GM19035 (cell line): ENCODE measurements at regions not wholly inside any gene's neighbourhood (a gene's known extent, or its start where the extent isn't known, plus 50 kb on each side); places are given as distances from the start of the nearest gene placed in this dataset.
"Not testable (repeated sequence)": the region's sequence is repeated elsewhere in the genome, so short reads cannot be mapped to it uniquely, and the experiment has no call there.

Experiments used
- ATAC-seq: cut with Tn5 transposase; IDR thresholded peaks from one replicate; pipeline ENCODE4 v1.9.1; 2021; ENCODE audit not compliant: unreplicated experiment

DNA sequence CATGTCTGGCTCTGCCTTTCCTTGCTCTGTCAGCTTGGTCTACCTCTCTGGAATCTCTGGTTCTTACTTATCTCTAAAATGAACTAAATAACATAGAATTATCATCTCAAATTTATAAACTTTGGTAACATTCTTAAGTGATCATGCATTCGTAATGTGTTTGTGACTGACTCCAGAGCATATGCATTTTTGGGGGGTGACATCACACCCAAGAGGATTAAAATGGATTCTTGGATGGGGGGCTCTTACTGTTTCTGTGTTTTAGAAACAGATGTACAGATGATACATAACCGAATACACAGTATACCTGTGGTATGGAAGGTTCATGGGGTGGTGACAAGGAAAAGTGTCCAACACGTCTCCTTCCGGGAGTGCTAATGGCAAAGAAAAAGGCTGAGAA, 1162.1 kb downstream of the VRK1 start:
- no peak for ATAC-seq

DNA sequence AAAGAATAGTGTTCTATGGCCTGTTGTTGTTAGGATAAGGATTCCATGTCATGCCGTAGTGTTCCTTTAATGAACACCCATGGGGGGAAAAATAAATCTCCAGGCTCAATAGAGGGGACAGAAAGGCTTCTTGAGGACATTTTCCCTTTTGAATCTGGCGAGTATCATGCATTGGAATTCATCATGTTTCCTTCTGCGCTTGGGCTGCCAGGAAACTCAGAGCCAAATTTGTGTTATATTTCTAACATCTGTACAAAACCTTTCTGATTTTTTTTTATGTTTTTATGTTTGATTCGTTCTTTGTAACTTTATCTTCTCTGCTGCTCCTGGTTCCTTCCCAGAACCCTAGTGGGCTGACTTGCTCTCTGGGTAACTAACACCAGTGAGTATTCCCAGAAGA, 1163.3 kb downstream of the VRK1 start:
- ATAC-seq: no peak

DNA sequence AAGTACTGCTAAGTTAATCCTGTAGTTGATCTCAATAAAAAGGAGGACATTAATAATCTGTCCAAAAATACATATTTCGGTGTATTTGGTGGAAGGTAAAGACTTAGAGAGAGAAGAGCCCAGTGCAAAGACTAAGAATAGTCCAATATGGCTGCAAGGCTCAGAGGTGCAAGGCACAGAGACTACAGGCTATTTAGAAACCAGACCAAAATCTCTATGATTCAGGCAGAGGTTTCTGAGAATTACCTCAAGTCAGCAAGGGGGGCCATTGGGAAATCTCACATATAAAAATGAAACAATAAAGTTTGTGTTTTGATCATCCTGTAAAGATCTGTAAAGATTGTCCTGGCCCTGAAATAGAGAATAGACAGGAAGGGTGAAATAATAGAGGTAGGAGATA, 1173.0 kb downstream of the VRK1 start:
- ATAC-seq: no peak

DNA sequence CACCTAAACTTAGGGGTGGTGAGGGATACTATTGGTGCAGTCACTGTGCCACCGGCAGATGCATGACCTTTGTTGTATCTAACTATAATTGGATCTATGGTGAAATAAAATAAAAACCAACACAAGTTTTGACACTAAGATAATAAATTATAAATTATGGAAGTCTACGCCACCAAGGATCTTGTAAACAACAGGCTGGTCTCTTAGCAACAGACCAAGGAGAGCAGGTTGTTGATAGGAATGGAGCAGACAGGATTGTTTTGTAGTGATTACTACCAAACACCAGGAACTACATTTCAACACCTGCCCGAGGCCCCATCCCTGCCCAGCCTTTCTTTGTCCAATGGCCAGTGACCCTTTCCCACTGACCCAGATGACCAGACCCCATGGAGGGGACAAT, 1178.0 kb downstream of the VRK1 start:
- no peak for ATAC-seq

DNA sequence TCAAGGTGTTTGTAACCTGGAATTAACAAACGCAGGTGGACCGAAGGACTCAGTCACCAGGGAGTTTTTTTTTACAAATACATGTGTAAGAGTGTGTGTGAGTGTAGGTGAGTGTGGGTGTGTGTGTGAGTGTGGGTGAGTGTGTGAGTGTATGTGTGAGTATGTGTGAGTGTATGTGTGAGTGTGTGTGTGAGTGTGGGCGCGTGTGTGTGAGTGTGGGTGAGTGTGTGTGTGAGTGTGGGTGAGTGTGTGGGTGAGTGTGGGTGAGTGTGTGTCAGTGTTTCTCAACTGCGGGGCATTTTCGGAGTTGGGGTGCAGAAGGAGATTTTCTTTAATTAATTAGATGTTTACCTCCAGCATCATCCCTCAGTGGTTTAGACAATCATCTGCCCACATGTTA, 1178.8 kb downstream of the VRK1 start:
- ATAC-seq: no peak

DNA sequence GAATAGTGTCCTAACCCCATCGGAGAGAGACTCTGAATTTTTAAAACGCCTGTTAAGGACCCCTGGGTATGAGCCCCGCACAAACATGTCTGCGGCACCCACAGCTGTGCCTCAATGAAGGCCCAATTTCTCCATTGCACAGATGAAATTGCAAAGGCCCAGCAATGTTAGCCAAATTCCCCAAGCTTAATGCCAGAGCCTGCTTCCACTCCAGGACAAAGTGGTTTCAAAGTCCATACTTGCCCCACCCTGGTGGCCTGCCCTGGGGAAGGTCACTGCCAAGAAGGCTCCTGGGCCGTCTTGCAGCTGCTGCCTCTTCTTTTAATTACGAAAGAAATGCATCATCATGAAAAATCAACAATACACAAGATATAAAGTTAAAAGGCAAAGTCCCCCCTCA, 1179.7 kb downstream of the VRK1 start:
- ATAC-seq: no peak

DNA sequence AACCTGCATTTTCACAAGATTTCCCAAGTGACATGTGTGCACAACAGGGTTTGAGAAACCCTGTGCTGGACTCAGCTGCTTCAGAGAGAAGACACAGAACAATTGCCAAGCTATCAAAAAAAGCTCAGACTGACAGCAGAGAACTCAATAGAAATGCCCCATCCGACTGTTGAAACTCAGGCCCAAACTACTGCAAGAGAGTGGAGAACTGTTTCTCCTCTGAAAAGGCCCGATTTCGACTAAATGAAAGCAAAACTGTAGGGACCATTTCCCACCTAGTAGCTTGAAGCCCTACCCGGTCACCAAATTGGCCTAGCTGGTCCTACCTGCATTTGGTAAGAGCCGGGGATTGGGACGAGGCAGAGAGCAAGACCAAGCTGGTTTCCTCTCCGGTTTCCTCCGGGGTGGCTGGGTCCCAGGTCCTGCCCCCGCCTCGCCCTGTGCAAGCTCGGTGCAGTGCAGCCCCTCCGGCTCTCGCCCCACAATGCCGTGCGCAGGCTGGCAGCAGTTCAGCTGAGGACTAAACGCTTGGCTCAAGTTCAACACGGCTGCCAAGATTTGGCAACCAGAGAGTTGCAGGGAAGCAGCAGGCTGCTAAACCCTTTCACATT, 1180.6 kb downstream of the VRK1 start:
- ATAC-seq: no peak

DNA sequence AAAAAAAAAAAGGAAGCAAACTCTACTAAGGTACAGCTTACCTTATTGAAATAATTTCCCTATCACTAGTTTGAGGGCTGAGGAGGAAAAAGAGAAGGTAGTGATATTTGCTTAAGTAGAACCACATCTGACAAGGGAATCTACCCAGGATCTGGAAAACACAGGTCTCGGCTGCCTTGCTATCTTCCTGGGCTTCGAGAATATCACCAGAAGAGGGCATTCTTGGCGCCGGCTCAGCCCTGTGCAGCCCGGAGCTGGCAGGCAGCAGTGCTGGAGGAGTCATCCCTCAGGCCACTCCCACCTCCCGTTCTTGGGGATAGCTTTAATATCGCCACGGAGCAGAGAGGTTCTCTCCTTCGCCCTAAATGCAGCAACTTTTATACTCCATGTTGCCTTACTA, 1181.2 kb downstream of the VRK1 start:
- ATAC-seq: no peak

DNA sequence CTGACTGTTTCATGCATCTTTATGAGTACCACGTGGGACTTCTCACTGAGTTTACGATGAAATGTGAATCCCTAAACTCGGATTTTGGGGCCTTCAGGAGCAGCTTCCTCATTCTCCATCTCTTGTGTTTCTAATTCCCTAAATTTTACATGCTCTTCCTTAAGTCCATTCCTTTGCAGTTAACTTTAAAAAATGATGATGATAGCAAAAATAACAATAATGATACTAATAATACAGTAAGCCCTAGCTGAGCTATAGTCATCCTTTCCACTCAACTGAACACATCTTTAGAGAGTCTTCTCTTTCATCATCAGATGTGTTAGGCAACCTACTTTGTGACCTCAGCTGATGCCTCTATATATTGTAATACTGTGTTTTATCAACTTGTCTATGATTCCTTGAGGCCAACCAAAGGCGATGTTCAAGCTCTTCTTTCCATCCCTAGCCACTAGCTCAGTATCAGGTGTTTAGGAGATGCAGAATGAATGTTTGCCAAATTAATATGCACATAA, 1196.4 kb downstream of the VRK1 start:
- ATAC-seq: no peak

DNA sequence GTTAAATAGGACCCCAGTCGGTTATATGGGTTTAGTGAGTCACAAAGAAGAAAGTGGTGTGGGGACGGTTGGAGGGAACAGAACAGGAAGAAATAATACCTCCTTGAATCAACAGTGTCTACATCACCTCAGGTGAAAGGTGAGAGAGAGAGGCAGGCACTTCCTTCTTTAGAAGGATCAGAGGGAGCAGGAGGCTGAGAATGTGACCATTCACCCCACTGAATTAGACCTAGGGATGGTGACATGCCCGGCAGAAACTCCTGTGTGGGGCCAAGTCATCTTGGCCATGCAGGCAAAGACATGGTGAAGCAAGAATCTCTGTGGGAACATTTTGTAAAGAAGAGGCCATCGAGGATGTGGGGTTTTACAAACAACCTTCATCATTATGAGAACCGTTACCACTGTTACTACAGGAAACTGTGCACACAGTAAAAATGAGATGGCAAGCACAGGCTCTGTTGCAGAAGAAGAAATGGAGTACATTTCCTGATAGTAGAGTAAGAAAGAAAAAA, 1196.9 kb downstream of the VRK1 start:
- no peak for ATAC-seq

DNA sequence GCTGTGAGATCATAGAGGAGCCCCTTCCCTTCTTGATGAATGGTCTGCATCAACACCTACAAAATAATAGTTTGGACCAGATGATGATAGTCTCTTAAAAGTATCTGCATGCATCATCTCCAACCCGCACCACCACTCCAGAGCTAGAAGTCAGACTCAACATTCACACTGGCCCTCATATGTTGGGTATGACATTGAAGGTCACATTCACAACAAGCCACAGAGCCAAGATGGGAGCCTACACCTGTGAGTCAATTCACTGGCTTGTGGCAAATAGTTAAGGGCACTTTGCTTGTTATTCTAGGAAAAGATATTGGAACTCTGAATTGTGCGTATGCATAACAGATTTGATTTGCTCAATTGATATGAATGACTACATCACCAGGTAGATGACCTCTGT, 1197.9 kb downstream of the VRK1 start:
- ATAC-seq: no peak

DNA sequence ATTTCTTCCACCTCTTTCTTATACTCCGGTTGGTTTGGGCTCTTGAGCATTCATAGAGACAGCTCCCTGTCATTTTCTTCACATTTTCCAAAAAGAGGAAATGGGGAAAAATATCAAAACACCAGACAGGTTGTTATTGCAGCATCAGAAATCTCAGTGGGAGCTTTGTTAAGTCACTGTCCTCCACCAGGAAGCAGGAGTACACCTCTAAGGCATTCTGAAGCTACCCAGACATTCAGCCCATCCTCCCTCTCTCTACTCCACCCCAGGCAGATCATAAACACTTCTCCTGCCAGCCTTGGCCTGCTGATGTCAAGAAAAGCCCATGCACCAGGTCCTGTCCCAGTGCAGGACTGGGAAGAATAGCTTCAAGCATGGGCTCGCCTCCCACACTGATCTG, 1198.3 kb downstream of the VRK1 start:
- no peak for ATAC-seq

DNA sequence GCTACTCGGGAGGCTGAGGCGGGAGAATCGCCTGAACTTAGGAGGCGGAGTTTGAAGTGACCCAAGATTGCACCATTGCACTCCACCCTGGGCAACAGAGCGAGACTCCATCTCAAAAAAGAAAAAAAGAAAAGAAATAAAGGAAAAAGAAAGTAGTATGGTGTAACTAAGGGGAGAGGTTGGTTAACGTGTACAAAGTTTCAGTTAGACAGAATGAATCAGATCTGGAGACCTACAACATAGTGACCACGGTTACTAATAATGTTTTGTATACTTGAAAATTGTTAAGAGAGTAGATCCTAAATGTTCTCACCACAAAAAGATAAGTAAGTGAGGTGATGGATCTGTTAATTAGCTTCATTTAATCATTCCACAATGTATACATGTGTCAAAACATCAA, 1208.8 kb downstream of the VRK1 start:
- ATAC-seq: no peak

DNA sequence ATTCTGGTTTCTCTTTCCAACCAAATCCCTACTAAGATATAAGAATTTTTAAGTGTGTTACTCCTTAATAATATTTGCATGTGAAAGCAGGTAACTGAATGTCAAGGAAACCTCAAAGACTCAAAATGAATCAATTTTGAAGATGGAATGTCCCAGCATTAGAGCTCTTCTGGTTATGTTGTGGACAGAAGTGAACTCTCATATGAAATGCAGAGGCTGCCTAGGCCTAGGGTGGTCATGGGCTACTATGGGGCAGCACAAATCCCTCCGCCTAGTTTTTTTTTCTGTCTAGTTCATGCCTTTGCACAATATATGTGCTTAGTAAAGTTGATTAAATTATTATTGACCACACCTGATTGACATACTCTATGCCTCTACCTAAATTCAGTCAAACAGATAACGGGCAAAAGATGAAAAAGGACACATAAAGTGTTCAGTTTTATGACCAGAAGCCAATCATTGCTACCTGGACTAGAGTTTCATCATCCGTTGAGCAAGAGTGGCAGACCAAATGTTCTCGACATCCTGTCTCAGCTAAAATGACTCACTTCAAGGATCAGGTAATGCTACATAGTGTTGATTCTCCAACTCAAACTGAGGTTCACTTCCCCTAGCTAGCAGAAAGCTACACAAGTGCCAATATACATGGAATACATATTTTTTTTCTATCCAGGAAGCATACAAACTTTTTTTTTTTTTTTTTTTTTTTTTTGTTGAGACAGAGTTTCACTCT, 1211.4 kb downstream of the VRK1 start:
- ATAC-seq: no peak

DNA sequence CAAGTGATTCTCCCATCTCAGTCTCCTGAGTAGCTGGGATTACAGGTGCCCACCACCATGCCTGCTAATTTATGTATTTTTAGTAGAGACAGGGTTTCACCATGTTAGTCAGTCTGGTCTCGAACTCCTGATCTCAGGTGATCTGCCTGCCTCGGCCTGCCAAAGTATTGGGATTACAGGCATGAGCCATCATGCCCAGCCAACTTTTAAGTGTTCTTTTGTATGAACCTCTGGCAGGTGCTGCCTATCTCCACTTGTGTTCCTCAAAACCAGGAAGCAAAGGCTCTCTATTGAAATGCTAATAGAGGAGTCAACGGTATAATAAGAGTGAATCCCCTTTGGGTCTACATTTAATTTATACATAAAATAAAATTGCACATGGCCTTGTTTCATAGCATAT, 1212.0 kb downstream of the VRK1 start:
- ATAC-seq: not testable (repeated sequence)

DNA sequence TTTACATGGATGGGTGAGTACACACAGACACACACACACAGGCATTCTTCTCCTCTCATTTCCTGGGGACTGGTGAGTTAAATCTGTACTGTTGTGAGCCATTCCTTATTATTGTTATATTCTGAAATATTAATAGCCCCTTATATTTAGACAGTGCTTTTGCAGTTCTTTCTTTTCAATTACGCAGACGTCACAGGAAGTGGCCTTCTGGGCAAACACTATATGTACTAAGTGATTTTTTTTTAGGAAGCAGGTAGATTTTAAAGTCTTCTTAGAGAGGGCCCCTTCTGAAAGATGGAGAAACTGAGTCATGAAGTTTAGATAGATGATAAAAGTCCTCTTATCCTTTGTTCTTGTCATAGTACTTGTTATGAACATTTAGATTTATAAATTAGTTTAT, 1213.6 kb downstream of the VRK1 start:
- ATAC-seq: no peak

DNA sequence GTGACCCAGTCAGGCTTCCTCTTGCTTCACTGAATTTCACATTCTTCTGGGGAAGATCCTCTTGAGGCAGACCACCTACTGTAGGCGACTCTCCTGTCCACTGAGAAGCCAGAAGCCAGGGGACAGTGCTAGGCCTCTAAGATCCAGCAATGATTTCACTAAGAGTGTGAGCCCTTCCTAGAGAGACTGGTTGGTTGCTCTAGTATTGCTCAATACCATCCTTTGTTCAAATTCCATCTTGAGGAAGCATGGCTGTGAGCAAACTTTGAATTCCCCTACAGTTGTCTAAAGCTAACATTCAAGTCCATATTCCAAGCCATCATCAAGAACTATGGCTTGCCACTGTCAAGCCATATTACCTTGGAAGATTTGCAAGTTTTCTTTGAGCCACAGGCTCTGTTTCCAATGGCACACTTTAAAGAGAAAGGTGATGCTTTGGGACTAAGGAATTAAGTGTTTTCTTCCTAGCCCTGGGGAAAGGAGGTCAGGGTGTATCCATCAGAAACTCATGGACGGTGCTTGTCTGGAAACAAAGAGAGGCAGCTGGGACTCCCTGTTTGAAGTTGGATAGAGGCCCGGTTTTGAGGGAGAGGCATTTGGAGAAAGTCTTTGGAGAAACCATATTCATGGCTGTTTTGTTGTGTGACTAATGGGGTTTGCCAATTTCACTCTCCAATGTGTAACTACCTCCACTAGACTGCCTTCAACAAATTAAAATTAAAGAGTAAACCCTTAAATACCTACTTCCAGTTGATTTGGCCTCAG, 1217.9 kb downstream of the VRK1 start:
- ATAC-seq: no peak

DNA sequence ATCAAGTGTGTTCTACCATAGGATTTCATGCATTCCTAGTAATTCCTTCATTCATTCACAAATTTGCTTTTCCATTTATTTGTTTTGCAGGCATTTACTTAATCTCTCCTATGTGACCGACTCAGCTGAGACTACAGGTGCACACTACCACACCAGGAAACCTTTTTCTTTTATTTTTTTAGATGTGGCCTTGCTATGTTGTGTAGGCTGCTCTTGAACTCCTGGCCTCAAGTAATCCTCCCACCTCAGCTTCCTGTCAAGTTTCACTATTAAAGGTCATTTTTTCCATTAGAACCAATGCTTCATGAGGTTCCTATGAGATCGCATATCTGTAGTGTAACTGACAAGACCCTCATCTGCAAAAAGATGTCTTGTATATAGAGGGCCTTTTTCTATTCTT, 1218.7 kb downstream of the VRK1 start:
- no peak for ATAC-seq

DNA sequence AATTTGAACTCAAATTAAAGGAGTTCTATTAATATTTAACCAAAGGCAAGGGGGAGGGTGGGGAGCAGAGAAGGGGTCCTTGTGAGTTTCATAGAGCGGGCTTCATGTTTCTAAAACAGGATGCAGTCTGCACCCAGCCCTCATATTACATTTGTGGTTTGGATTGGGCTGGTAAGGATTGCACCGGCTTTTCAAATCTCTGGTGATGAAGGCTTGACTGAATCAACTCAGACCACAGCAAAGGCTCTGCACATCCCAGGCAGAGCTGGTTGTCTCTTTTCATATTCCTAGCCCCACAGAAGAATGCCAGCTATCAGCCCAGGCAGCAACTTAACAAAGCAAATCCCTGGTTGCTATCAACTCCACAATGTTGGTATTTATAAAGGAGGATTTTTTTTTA, 1221.4 kb downstream of the VRK1 start:
- ATAC-seq: no peak

DNA sequence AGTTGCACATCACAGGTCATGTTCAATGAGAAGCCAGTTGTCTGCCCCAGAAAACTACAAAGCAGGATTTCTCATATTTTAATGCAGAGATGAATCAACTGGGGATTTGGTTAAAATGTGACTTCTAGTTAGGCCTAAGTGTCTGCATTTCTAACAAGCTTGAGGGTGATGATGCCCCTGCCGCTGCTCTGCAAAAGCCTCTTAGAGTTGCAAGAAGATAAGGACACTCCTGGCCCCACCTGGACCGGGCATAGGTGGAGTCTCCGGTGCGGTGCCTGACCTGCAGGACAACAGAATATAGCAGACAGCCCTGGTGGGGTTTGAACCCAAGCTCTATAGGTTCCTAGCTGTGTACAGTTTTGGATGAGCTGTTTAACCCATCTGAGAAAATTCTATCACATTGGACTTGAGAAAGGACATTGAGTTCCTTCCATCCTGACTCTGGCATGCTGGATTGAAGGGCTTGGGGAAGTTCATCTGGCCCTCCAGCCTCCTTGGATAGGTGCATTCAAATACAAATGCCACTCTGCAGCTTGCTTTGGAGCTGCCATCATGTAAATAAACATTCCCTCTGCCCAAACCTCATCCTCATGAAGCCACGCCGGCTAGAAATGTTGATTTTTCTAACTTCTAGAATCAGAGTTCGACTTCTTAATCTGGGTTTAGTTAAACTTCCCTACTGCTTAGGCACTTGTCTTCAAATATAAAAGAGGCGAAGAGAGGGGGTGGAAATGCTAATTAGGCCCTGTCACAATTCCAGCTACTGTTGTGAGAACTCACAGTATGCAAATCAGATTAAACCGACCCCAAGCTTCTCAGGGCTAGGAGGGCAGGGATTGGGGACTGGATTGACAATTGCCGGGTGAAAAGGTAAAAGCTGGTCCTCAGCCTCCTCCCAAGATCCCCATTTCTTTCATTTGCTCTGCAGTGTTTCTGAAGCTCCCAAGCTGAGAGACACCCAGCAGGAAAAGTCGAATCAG, 1225.6 kb downstream of the VRK1 start:
- ATAC-seq: no peak

DNA sequence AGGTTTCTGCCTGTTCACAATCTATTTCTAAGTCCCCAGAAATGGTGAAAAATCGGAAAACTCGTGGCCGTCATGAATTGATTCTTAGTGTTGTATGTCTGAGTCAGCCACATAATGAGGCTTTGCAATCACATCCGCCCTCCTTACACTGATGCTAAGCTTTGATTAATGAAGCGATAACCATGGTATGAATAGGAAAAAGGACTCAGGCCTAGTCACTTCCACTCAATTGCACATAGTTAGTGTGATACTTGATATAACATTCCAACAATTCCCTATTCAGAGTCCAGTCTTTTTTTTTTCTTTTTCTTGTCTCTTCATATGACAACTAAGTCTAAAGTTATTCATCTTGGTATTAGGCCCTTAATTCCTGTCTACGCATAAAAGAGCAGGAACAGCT, 1231.0 kb downstream of the VRK1 start:
- no peak for ATAC-seq
